ENCODE measurements at regions not wholly inside any gene's neighbourhood (a gene's known extent, or its start where the extent isn't known, plus 50 kb on each side); places are given as distances from the start of the nearest gene placed in this dataset.

GRCh38 chr13:80086304-80086721 lies 254.6 kb downstream of the SPRY2 start:
- H3K9me3 ChIP-seq, result no peaks in the 10 kb centered on the region
- ATAC-seq (no peak), DNase-seq (no peak)
- intact Hi-C loops (cut with DNase I), result no loop called here
- peaks cover 4% of the 10 kb centered on the region for H3K4me1 ChIP-seq
- H3K27ac ChIP-seq, result no peak overlapping the region
- no peaks in the 10 kb centered on the region for H3K36me3 ChIP-seq (replicated peaks in 1 of 2; ENCODE audit: insufficient read depth in 1 of 2, low read depth in 2 of 2)
- WGBS, 2 donors, result 62 to 65% methylated on average over 3 of the region's 3 CpGs
- no peak overlapping the region for H3K4me3 ChIP-seq
- no peak for TF ChIP-seq POLR2A (IDR thresholded peaks at IDR 0.05)
- TF ChIP-seq CTCF (IDR thresholded peaks at IDR 0.05), result no peak
- no peaks in the 10 kb centered on the region for H3K27me3 ChIP-seq

GRCh38 chr13:80083853-80084676 lies 256.9 kb downstream of the SPRY2 start:
- TF ChIP-seq POLR2A (IDR thresholded peaks at IDR 0.05), result no peak
- TF ChIP-seq CTCF (IDR thresholded peaks at IDR 0.05), result no peak
- Histone ChIP-seq H3K27me3 (no peaks in the 10 kb centered on the region), H3K9me3 (no peaks in the 10 kb centered on the region), H3K36me3 (replicated peaks in 1 of 2; ENCODE audit: insufficient read depth in 1 of 2, low read depth in 2 of 2) (no peaks in the 10 kb centered on the region), H3K4me3 (no peak overlapping the region), H3K4me1 (peaks cover 4% of the 10 kb centered on the region), H3K27ac (peak overlapping the region in 3 of 4 donors; percentile 36 to 74 (median 51))
- 37 to 47% methylated on average over 4 of the region's 4 CpGs for WGBS, 2 donors
- DNase-seq (peak in 1 of 4 donors; percentile 13), ATAC-seq (peak; percentile 61)
- intact Hi-C loops (cut with DNase I), result no loop called here

GRCh38 chr13:80083081-80083852 lies 257.7 kb downstream of the SPRY2 start:
- peak overlapping the region in 3 of 4 donors; percentile 36 to 74 (median 51) for H3K27ac ChIP-seq
- no peak for DNase-seq
- peaks cover 4% of the 10 kb centered on the region for H3K4me1 ChIP-seq
- no peaks in the 10 kb centered on the region for H3K36me3 ChIP-seq (replicated peaks in 1 of 2; ENCODE audit: insufficient read depth in 1 of 2, low read depth in 2 of 2)
- WGBS, 2 donors, result 60 to 62% methylated on average over 6 of the region's 6 CpGs
- H3K9me3 ChIP-seq, result no peaks in the 10 kb centered on the region
- ATAC-seq, result no peak
- TF ChIP-seq POLR2A (IDR thresholded peaks at IDR 0.05), result no peak
- TF ChIP-seq CTCF (IDR thresholded peaks at IDR 0.05), result no peak
- no peak overlapping the region for H3K4me3 ChIP-seq
- H3K27me3 ChIP-seq, result no peaks in the 10 kb centered on the region
- intact Hi-C loops (cut with DNase I), result no loop called here

- DNase-seq (no peak), ATAC-seq (no peak)
- Histone ChIP-seq H3K36me3 (replicated peaks in 1 of 2; ENCODE audit: insufficient read depth in 1 of 2, low read depth in 2 of 2) (no peaks in the 10 kb centered on the region), H3K4me1 (peaks cover 4% of the 10 kb centered on the region), H3K27ac (no peak overlapping the region), H3K9me3 (no peaks in the 10 kb centered on the region), H3K27me3 (no peaks in the 10 kb centered on the region), H3K4me3 (no peak overlapping the region)
- TF ChIP-seq POLR2A (IDR thresholded peaks at IDR 0.05) (no peak), CTCF (IDR thresholded peaks at IDR 0.05) (no peak)
- intact Hi-C loops (cut with DNase I), result no loop called here
These were observed 258.4 kb downstream of the SPRY2 start for GRCh38 chr13:80082396-80083080.
